ENCODE measurements at regions not wholly inside any gene's neighbourhood (a gene's known extent, or its start where the extent isn't known, plus 50 kb on each side); places are given as distances from the start of the nearest gene placed in this dataset.

- TF ChIP-seq CTCF (conservative IDR thresholded peaks at IDR 0.05 in 1 of 2, IDR thresholded peaks at IDR 0.05 in 1 of 2; ENCODE audit: extremely low read depth in 1 of 2, insufficient read depth in 1 of 2, low read depth in 1 of 2, low read length in 2 of 2) = no peak
- no peak for TF ChIP-seq EZH2 (IDR thresholded peaks at IDR 0.05; ENCODE audit: borderline replicate concordance, low read length)
Measured at GRCh38 chr5:6066016-6066415, 312.3 kb downstream of the MED10 start.

Data from mammary epithelial cell (primary cell).